HepG2 (cell line): ENCODE measurements at regions not wholly inside any gene's neighbourhood (a gene's known extent, or its start where the extent isn't known, plus 50 kb on each side); places are given as distances from the start of the nearest gene placed in this dataset.

Experiments used
- ARNTL ChIP-seq: sonication (generic); formaldehyde crosslinking; IDR thresholded peaks from 2 replicates; pipeline ENCODE4 v1.4.0; 2020; ENCODE audit warnings: mild to moderate bottlenecking, missing genetic modification reagents
- EP300 ChIP-seq, 3 experiments: sonication (generic) in 1 of 3; formaldehyde crosslinking in 1 of 3; IDR thresholded peaks; 2 replicates each; pipeline versions ENCODE4 v1.5.1 to v1.6.1; 2011 to 2020; ENCODE audit warnings: low read depth in 2 of 3, low read length in 2 of 3, borderline replicate concordance in 1 of 3, improper control_type of control experiment in 1 of 3, mild to moderate bottlenecking in 1 of 3, missing genetic modification reagents in 1 of 3, moderate library complexity in 1 of 3
- NCOA5 ChIP-seq: sonication (generic); formaldehyde crosslinking; IDR thresholded peaks from 2 replicates; pipeline ENCODE4 v1.4.0; 2020; ENCODE audit warnings: missing genetic modification reagents
- NFATC3 ChIP-seq: sonication (generic); formaldehyde crosslinking; IDR thresholded peaks from 2 replicates; pipeline ENCODE4 v1.5.1; 2020; ENCODE audit warnings: mild to moderate bottlenecking, missing genetic modification reagents
- NFE2L2 ChIP-seq: fragments of 150-350 bp; IDR thresholded peaks from 2 replicates; pipeline ENCODE4 v1.6.1; 2014; ENCODE audit warnings: low read length
- NFIB ChIP-seq: sonication (generic); formaldehyde crosslinking; IDR thresholded peaks from 2 replicates; pipeline ENCODE4 v1.9.0; 2021; ENCODE audit warnings: missing genetic modification reagents, mild to moderate bottlenecking, borderline replicate concordance
- NPAS2 ChIP-seq: sonication (generic); formaldehyde crosslinking; IDR thresholded peaks from 2 replicates; pipeline ENCODE4 v1.8.0; 2022; ENCODE audit warnings: mild to moderate bottlenecking, missing genetic modification reagents, borderline replicate concordance
- NR1H2 ChIP-seq: sonication (generic); formaldehyde crosslinking; IDR thresholded peaks from 2 replicates; pipeline ENCODE4 v1.8.1; 2022; ENCODE audit warnings: low read depth, missing genetic modification reagents, borderline replicate concordance
- NR2F2 ChIP-seq: IDR thresholded peaks from 2 replicates; pipeline ENCODE4 v1.6.1; 2012; ENCODE audit warnings: low read depth, inconsistent platforms, borderline replicate concordance
- PPARG ChIP-seq: conservative IDR thresholded peaks from 2 replicates; pipeline ENCODE4 v1.6.1; 2016; ENCODE audit warnings: missing biosample characterization, missing genetic modification reagents
- RAD21 ChIP-seq: fragments of 450-650 bp; formaldehyde crosslinking; IDR thresholded peaks from 2 replicates; pipeline ENCODE4 v1.5.0; 2020; ENCODE audit warnings: mild to moderate bottlenecking
- SPEN ChIP-seq: sonication (generic); formaldehyde crosslinking; IDR thresholded peaks from 2 replicates; pipeline ENCODE4 v1.5.1; 2020; ENCODE audit warnings: low read depth, mild to moderate bottlenecking, missing genetic modification reagents
- TAF1 ChIP-seq: sonication (generic); formaldehyde crosslinking; IDR thresholded peaks from 2 replicates; pipeline ENCODE4 v1.4.0; 2020; ENCODE audit warnings: missing genetic modification reagents
- ZFAT ChIP-seq: sonication (generic); formaldehyde crosslinking; conservative IDR thresholded peaks from 2 replicates; pipeline ENCODE4 v1.8.1; 2023; ENCODE audit warnings: missing genetic modification reagents, inconsistent platforms
- TF ChIP-seq, protein P1 (sequence below): sonication (generic); formaldehyde crosslinking; IDR thresholded peaks from 2 replicates; pipeline ENCODE4 v1.4.0; 2020; ENCODE audit warnings: missing genetic modification reagents
- TF ChIP-seq, protein P2 (sequence below): sonication (generic); formaldehyde crosslinking; IDR thresholded peaks from 2 replicates; pipeline ENCODE4 v1.5.1; 2020; ENCODE audit warnings: missing genetic modification reagents, mild to moderate bottlenecking, borderline replicate concordance
- TF ChIP-seq, protein P3 (sequence below): IDR thresholded peaks from 2 replicates; pipeline ENCODE4 v1.6.1; 2016; ENCODE audit warnings: missing compliant biosample characterization, missing genetic modification reagents, borderline replicate concordance
- TF ChIP-seq, protein P4 (sequence below): sonication (generic); formaldehyde crosslinking; IDR thresholded peaks from 2 replicates; pipeline ENCODE4 v1.9.0; 2021; ENCODE audit warnings: missing genetic modification reagents, mild to moderate bottlenecking, borderline replicate concordance
- TF ChIP-seq, protein P5 (sequence below): sonication (generic); formaldehyde crosslinking; IDR thresholded peaks from 2 replicates; pipeline ENCODE4 v1.5.1; 2020; ENCODE audit warnings: mild to moderate bottlenecking, missing genetic modification reagents

DNA sequence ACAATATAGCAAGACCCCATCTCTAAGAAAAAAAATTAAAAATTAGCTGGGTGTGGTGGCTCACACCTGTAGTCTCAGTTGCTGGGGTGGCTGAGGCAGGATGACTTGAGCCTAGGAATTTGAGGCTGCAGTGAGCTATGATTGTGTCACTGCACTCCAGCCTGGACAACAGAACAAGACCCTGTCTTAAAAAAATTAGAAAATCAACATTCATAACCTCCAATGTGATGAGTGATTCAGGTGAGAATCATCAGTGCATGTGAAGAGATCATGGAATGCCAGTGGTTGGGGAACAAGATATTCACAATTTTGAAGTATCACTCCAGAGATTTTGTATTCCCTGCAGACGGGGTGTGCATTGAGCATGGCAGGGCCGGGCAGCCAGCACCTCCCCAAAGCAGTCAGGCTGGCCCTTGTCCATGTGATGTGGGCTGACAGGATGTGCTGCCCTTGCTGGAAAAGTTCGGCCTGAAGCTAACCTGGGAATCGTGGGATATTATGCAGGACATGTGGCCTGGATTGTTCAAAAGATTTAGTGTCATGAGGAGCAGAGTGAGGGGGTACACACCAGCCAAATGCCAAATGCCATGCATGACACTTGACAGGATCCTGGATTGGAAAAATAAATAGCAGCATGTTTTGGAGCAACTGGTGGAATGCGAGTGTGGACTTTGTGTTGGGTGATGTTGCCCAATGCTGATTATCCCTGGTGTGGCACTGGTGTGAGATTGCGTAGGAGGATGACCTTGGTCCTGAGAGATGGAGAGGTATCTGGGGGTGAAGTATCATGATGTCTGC is 189.0 kb downstream of the RGS3 start (continued):
- TF ChIP-seq, protein P1, sequence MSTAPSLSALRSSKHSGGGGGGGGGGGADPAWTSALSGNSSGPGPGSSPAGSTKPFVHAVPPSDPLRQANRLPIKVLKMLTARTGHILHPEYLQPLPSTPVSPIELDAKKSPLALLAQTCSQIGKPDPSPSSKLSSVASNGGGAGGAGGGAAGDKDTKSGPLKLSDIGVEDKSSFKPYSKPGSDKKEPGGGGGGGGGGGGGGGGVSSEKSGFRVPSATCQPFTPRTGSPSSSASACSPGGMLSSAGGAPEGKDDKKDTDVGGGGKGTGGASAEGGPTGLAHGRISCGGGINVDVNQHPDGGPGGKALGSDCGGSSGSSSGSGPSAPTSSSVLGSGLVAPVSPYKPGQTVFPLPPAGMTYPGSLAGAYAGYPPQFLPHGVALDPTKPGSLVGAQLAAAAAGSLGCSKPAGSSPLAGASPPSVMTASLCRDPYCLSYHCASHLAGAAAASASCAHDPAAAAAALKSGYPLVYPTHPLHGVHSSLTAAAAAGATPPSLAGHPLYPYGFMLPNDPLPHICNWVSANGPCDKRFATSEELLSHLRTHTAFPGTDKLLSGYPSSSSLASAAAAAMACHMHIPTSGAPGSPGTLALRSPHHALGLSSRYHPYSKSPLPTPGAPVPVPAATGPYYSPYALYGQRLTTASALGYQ (CRISPR knock-in tag): peak; percentile 82
- TF ChIP-seq NR2F2 (no peak), NCOA5 (CRISPR knock-in tag) (no peak), ARNTL (CRISPR knock-in tag) (peak; percentile 89), RAD21 (peak; percentile 31), NFIB (no peak), NFE2L2 (peak; percentile 23; the same call in 1 of the 2 replicates), NR1H2 (no peak), ZFAT (CRISPR knock-in tag) (no peak), NPAS2 (CRISPR knock-in tag) (no peak), NFATC3 (CRISPR knock-in tag) (peak; percentile 96; the same call in 1 of the 2 replicates), PPARG (CRISPR knock-in tag) (peak; percentile 74), TAF1 (CRISPR knock-in tag) (no peak), EP300 (IDR thresholded peaks at IDR 0.05; ENCODE audit: low read depth in 2 of 2, low read length in 2 of 2) (peak; percentile 92 to 97), EP300 (CRISPR knock-in tag; IDR thresholded peaks at IDR 0.05; ENCODE audit: borderline replicate concordance) (peak; percentile 97), SPEN (CRISPR knock-in tag) (no peak; the same call in 1 of the 2 replicates)
- TF ChIP-seq, protein P2, sequence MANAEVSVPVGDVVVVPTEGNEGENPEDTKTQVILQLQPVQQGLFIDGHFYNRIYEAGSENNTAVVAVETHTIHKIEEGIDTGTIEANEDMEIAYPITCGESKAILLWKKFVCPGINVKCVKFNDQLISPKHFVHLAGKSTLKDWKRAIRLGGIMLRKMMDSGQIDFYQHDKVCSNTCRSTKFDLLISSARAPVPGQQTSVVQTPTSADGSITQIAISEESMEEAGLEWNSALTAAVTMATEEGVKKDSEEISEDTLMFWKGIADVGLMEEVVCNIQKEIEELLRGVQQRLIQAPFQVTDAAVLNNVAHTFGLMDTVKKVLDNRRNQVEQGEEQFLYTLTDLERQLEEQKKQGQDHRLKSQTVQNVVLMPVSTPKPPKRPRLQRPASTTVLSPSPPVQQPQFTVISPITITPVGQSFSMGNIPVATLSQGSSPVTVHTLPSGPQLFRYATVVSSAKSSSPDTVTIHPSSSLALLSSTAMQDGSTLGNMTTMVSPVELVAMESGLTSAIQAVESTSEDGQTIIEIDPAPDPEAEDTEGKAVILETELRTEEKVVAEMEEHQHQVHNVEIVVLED (CRISPR knock-in tag): no peak
- TF ChIP-seq, protein P3, sequence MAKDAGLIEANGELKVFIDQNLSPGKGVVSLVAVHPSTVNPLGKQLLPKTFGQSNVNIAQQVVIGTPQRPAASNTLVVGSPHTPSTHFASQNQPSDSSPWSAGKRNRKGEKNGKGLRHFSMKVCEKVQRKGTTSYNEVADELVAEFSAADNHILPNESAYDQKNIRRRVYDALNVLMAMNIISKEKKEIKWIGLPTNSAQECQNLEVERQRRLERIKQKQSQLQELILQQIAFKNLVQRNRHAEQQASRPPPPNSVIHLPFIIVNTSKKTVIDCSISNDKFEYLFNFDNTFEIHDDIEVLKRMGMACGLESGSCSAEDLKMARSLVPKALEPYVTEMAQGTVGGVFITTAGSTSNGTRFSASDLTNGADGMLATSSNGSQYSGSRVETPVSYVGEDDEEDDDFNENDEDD: peak; percentile 77
- TF ChIP-seq, protein P4, sequence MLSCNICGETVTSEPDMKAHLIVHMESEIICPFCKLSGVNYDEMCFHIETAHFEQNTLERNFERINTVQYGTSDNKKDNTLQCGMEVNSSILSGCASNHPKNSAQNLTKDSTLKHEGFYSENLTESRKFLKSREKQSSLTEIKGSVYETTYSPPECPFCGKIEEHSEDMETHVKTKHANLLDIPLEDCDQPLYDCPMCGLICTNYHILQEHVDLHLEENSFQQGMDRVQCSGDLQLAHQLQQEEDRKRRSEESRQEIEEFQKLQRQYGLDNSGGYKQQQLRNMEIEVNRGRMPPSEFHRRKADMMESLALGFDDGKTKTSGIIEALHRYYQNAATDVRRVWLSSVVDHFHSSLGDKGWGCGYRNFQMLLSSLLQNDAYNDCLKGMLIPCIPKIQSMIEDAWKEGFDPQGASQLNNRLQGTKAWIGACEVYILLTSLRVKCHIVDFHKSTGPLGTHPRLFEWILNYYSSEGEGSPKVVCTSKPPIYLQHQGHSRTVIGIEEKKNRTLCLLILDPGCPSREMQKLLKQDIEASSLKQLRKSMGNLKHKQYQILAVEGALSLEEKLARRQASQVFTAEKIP (CRISPR knock-in tag): no peak
- TF ChIP-seq, protein P5, sequence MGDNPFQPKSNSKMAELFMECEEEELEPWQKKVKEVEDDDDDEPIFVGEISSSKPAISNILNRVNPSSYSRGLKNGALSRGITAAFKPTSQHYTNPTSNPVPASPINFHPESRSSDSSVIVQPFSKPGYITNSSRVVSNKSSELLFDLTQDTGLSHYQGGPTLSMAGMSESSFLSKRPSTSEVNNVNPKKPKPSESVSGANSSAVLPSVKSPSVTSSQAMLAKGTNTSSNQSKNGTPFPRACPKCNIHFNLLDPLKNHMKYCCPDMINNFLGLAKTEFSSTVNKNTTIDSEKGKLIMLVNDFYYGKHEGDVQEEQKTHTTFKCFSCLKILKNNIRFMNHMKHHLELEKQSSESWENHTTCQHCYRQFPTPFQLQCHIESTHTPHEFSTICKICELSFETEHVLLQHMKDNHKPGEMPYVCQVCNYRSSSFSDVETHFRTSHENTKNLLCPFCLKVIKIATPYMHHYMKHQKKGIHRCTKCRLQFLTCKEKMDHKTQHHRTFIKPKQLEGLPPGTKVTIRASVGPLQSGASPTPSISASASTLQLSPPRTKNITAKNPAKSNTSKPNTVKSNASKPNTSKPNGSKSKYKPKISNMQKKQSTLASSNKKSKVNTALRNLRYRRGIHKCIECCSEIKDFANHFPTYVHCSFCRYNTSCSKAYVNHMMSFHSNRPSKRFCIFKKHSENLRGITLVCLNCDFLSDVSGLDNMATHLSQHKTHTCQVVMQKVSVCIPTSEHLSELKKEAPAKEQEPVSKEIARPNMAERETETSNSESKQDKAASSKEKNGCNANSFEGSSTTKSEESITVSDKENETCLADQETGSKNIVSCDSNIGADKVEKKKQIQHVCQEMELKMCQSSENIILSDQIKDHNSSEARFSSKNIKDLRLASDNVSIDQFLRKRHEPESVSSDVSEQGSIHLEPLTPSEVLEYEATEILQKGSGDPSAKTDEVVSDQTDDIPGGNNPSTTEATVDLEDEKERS (CRISPR knock-in tag): no peak
